GM19395 (cell line): ENCODE measurements at regions not wholly inside any gene's neighbourhood (a gene's known extent, or its start where the extent isn't known, plus 50 kb on each side); places are given as distances from the start of the nearest gene placed in this dataset.
"Not testable (repeated sequence)": the region's sequence is repeated elsewhere in the genome, so short reads cannot be mapped to it uniquely, and the experiment has no call there.

Source experiments
- ATAC-seq: cut with Tn5 transposase; IDR thresholded peaks from one replicate; pipeline ENCODE4 v1.9.1; 2021; ENCODE audit warnings: mild to moderate bottlenecking, moderate library complexity; ENCODE audit not compliant: unreplicated experiment

- ATAC-seq = no peak
These were observed 357.2 kb upstream of the EPHA4 start for GRCh38 chr2:221929259-221929658.

- ATAC-seq = no peak
These were observed 354.2 kb upstream of the EPHA4 start for GRCh38 chr2:221926327-221926726.

- no peak for ATAC-seq
These were observed 352.5 kb upstream of the EPHA4 start for GRCh38 chr2:221924576-221924975.

GRCh38 chr2:221915926-221916325 is 343.8 kb upstream of the EPHA4 start:
- ATAC-seq = no peak

- no peak for ATAC-seq
These were observed 342.3 kb upstream of the EPHA4 start for GRCh38 chr2:221914334-221914880.

GRCh38 chr2:221911890-221912289 is 339.8 kb upstream of the EPHA4 start:
- ATAC-seq = no peak

GRCh38 chr2:221911321-221911720 is 339.2 kb upstream of the EPHA4 start:
- ATAC-seq = no peak

- ATAC-seq = no peak
These were observed 336.4 kb upstream of the EPHA4 start for GRCh38 chr2:221908518-221908917.

GRCh38 chr2:221897718-221898117 is 325.6 kb upstream of the EPHA4 start:
- no peak for ATAC-seq

- ATAC-seq = no peak
These were observed 324.5 kb upstream of the EPHA4 start for GRCh38 chr2:221896505-221897151.

- ATAC-seq = no peak
These were observed 323.4 kb upstream of the EPHA4 start for GRCh38 chr2:221895366-221896121.

- no peak for ATAC-seq
These were observed 321.4 kb upstream of the EPHA4 start for GRCh38 chr2:221893501-221893900.

- not testable (repeated sequence) for ATAC-seq
These were observed 319.9 kb upstream of the EPHA4 start for GRCh38 chr2:221892006-221892405.

GRCh38 chr2:221883976-221884375 is 311.9 kb upstream of the EPHA4 start:
- no peak for ATAC-seq

GRCh38 chr2:221876016-221876415 is 303.9 kb upstream of the EPHA4 start:
- ATAC-seq = no peak

- no peak for ATAC-seq
These were observed 302.3 kb upstream of the EPHA4 start for GRCh38 chr2:221874444-221874843.

GRCh38 chr2:221857719-221858118 is 285.6 kb upstream of the EPHA4 start:
- no peak for ATAC-seq

- no peak for ATAC-seq
These were observed 281.2 kb upstream of the EPHA4 start for GRCh38 chr2:221853297-221853696.

GRCh38 chr2:221851531-221852045 is 279.5 kb upstream of the EPHA4 start:
- no peak for ATAC-seq

GRCh38 chr2:221850076-221850475 is 278.0 kb upstream of the EPHA4 start:
- ATAC-seq = no peak

GRCh38 chr2:221848286-221848685 is 276.2 kb upstream of the EPHA4 start:
- no peak for ATAC-seq

- ATAC-seq = no peak
These were observed 272.9 kb upstream of the EPHA4 start for GRCh38 chr2:221845021-221845365.
